ENCODE measurements at regions not wholly inside any gene's neighbourhood (a gene's known extent, or its start where the extent isn't known, plus 50 kb on each side); places are given as distances from the start of the nearest gene placed in this dataset.
A peak's percentile ranks its signal among the peaks of the same experiment; 100 is the strongest.

DNA sequence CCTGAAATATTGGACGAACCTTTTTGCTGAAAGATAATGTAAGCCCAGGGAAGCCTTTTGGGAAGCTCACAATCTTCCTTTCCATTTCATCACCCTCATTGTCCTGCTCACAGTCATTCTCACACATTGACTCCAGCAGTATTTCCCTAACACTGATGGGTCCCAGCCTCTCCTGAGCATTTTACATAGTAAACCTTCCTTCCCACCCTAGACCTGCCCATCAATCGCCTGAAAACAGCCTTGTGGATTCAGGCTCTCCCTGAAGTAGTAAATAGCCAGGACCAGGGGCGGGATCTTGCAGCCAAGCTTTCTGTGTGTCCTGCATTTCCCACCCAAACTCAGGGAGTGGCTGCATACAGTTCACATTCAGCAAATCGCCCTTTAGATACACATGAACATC is 149.9 kb downstream of the CYRIA start:
- H3K27me3 ChIP-seq (ENCODE audit: control insufficient read depth, insufficient read depth, low read length) = no peaks in the 10 kb centered on the region
- no peaks in the 10 kb centered on the region for H3K79me2 ChIP-seq
- no peak overlapping the region for H3K9ac ChIP-seq
- no peak overlapping the region for H2AFZ ChIP-seq
- H3K4me1 ChIP-seq = no peaks in the 10 kb centered on the region
- no peak overlapping the region for H3K4me2 ChIP-seq (ENCODE audit: low read length)
- TF ChIP-seq, protein P1, sequence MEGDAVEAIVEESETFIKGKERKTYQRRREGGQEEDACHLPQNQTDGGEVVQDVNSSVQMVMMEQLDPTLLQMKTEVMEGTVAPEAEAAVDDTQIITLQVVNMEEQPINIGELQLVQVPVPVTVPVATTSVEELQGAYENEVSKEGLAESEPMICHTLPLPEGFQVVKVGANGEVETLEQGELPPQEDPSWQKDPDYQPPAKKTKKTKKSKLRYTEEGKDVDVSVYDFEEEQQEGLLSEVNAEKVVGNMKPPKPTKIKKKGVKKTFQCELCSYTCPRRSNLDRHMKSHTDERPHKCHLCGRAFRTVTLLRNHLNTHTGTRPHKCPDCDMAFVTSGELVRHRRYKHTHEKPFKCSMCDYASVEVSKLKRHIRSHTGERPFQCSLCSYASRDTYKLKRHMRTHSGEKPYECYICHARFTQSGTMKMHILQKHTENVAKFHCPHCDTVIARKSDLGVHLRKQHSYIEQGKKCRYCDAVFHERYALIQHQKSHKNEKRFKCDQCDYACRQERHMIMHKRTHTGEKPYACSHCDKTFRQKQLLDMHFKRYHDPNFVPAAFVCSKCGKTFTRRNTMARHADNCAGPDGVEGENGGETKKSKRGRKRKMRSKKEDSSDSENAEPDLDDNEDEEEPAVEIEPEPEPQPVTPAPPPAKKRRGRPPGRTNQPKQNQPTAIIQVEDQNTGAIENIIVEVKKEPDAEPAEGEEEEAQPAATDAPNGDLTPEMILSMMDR (IDR thresholded peaks at IDR 0.05) = no peak
- H3K27ac ChIP-seq = no peak overlapping the region
- no peaks in the 10 kb centered on the region for H3K9me3 ChIP-seq (ENCODE audit: control insufficient read depth, low read length)
- H3K36me3 ChIP-seq (ENCODE audit: control insufficient read depth, insufficient read depth, low read length) = no peaks in the 10 kb centered on the region
- no peak overlapping the region for H3K4me3 ChIP-seq (ENCODE audit: low read depth, low read length)

DNA sequence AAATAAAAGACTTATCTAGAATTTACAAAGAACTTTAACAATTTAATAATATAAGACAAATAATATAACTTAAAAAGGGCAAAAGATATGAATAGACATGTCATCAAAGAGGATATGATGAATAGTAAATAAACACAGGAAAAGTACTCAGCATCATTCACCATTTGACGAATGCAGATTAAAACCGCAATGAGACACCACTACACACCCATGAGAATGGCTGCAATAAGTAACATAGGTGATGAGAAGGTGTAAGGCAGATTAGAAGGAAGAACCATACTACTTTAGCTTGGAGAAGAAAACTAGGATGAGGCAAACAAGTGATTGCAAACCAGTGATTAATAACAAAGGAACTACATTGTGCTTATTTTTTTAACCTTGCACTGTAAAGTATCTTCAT is 152.0 kb downstream of the CYRIA start:
- Histone ChIP-seq H3K9me3 (ENCODE audit: control insufficient read depth, low read length) (no peaks in the 10 kb centered on the region), H3K9ac (no peak overlapping the region), H3K4me3 (ENCODE audit: low read depth, low read length) (no peak overlapping the region), H3K27ac (no peak overlapping the region), H3K27me3 (ENCODE audit: control insufficient read depth, insufficient read depth, low read length) (no peaks in the 10 kb centered on the region), H2AFZ (no peak overlapping the region), H3K4me1 (no peaks in the 10 kb centered on the region), H3K4me2 (ENCODE audit: low read length) (no peak overlapping the region), H3K79me2 (no peaks in the 10 kb centered on the region), H3K36me3 (ENCODE audit: control insufficient read depth, insufficient read depth, low read length) (no peaks in the 10 kb centered on the region)
- TF ChIP-seq, protein P1 (IDR thresholded peaks at IDR 0.05) = no peak

DNA sequence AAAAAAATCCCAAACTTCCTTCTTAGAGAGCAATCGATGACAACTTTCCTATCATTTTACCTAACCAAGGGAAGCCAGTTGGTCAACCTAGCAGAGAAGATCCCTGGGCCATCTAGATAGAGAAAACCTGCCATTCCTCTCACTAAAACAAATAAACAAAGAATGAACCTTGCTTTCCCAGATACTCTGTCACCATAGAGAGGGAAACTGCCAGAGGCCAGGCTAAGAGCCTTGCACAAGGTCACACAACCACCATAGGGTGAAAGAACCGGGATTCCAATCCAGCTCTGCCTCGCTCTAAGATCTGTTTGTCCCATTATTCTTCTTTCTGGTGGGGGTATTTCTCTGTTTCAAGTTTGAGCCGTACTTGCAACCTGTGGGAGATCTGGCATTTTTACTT is 154.6 kb downstream of the CYRIA start:
- TF ChIP-seq, protein P1 (IDR thresholded peaks at IDR 0.05) = no peak
- no peaks in the 10 kb centered on the region for H3K9me3 ChIP-seq (ENCODE audit: control insufficient read depth, low read length)
- H3K79me2 ChIP-seq = no peaks in the 10 kb centered on the region
- no peaks in the 10 kb centered on the region for H3K36me3 ChIP-seq (ENCODE audit: control insufficient read depth, insufficient read depth, low read length)
- H3K4me2 ChIP-seq (ENCODE audit: low read length) = no peak overlapping the region
- no peak overlapping the region for H3K27ac ChIP-seq
- no peak overlapping the region for H2AFZ ChIP-seq
- H3K9ac ChIP-seq = no peak overlapping the region
- no peaks in the 10 kb centered on the region for H3K27me3 ChIP-seq (ENCODE audit: control insufficient read depth, insufficient read depth, low read length)
- no peaks in the 10 kb centered on the region for H3K4me1 ChIP-seq
- H3K4me3 ChIP-seq (ENCODE audit: low read depth, low read length) = no peak overlapping the region

DNA sequence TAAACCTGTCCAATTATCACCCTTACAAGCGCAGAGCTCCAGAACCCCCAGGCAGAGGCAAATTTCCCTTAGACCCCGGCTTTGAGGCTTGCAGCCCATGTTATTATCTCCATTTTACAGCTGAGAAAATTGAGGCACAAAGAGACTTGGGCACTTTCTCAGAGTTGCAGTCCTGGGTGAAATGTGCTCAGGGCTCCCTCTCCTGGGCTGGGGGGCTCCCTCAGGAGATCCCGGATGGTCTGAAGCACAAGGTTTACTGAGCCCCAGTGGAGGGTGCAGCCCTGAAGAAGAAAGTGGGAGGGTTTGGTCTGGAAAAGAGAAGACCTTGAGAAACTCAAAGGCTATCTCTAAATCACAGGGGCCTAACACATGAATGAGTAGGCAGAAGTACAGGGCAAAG is 156.6 kb downstream of the CYRIA start:
- H3K27me3 ChIP-seq (ENCODE audit: control insufficient read depth, insufficient read depth, low read length) = no peaks in the 10 kb centered on the region
- TF ChIP-seq, protein P1 (IDR thresholded peaks at IDR 0.05) = no peak
- no peak overlapping the region for H3K27ac ChIP-seq

DNA sequence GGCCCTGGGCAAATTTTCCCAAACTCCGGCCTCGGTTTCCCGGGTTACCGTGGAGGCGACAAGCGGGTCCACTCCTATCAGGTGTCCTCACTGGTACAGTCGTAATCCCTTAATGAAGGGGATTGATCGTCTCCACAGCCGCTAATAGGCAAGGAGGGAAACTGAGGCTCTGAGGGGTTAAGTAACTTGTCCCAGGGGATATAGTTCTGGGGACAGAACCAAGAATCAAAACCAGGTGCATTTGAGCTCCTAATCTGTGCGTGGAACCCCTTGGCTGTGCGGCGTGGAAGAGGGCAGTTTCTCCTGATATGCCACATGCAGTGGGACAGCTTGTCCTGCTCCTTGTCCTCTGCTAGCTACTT is 157.2 kb downstream of the CYRIA start:
- H3K4me3 ChIP-seq (ENCODE audit: low read depth, low read length) = no peak overlapping the region

More for the DNA sequence above, 156.6 kb downstream of the CYRIA start:
- Histone ChIP-seq H2AFZ (no peak overlapping the region), H3K36me3 (ENCODE audit: control insufficient read depth, insufficient read depth, low read length) (no peaks in the 10 kb centered on the region), H3K9ac (no peak overlapping the region), H3K79me2 (no peaks in the 10 kb centered on the region), H3K9me3 (ENCODE audit: control insufficient read depth, low read length) (no peaks in the 10 kb centered on the region), H3K4me1 (no peaks in the 10 kb centered on the region), H3K4me3 (ENCODE audit: low read depth, low read length) (no peak overlapping the region), H3K4me2 (ENCODE audit: low read length) (no peak overlapping the region)

More for the DNA sequence above, 157.2 kb downstream of the CYRIA start:
- Histone ChIP-seq H3K9ac (no peak overlapping the region), H3K9me3 (ENCODE audit: control insufficient read depth, low read length) (no peaks in the 10 kb centered on the region), H2AFZ (peak overlapping the region; percentile 85), H3K36me3 (ENCODE audit: control insufficient read depth, insufficient read depth, low read length) (no peaks in the 10 kb centered on the region), H3K27ac (no peak overlapping the region), H3K4me2 (ENCODE audit: low read length) (no peak overlapping the region), H3K79me2 (no peaks in the 10 kb centered on the region), H3K27me3 (ENCODE audit: control insufficient read depth, insufficient read depth, low read length) (no peaks in the 10 kb centered on the region), H3K4me1 (no peaks in the 10 kb centered on the region)
- TF ChIP-seq, protein P1 (IDR thresholded peaks at IDR 0.05) = no peak
